ENCODE measurements at regions not wholly inside any gene's neighbourhood (a gene's known extent, or its start where the extent isn't known, plus 50 kb on each side); places are given as distances from the start of the nearest gene placed in this dataset.
A peak's percentile ranks its signal among the peaks of the same experiment; 100 is the strongest.
"Not testable (repeated sequence)": the region's sequence is repeated elsewhere in the genome, so short reads cannot be mapped to it uniquely, and the experiment has no call there.

DNA sequence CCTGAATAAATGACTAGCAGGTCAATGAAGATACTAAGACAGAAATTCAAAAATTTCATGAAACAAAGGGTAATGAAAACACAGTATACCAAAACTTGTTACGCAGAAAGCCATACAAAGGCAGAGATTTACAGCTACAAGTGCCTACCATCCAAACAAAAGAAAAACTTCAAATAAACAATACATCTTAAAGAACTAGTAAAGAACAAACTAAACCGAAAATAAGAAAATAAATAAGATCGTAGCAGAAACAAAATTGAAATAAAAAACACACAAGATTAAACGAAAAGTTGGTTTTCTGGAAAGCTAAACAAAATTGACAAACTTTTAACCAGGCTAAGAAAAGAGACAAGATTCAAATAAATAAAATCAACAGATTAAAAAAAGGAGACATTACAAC is 51.5 kb downstream of the VPREB1 start:
- H3K79me2 ChIP-seq (ENCODE audit: insufficient read depth, low read length); H3K4me3 ChIP-seq (ENCODE audit: insufficient read depth, low read length, poor library complexity, severe bottlenecking); H3K9ac ChIP-seq (ENCODE audit: low read length); H3F3A ChIP-seq (ENCODE audit: insufficient read depth); H3K4me2 ChIP-seq (ENCODE audit: low read depth, low read length, poor library complexity, severe bottlenecking); H4K20me1 ChIP-seq (ENCODE audit: low read depth, low read length); H3K27me3 ChIP-seq (ENCODE audit: low read length); H3K27ac ChIP-seq (ENCODE audit: low read depth, low read length); H3K36me3 ChIP-seq (ENCODE audit: low read length); H3K9me2 ChIP-seq (replicated peaks; ENCODE audit: insufficient read depth, low read length); H3K9me3 ChIP-seq (ENCODE audit: insufficient read depth, low read length); H2AFZ ChIP-seq (ENCODE audit: low read depth, low read length, severe bottlenecking): not testable (repeated sequence)

DNA sequence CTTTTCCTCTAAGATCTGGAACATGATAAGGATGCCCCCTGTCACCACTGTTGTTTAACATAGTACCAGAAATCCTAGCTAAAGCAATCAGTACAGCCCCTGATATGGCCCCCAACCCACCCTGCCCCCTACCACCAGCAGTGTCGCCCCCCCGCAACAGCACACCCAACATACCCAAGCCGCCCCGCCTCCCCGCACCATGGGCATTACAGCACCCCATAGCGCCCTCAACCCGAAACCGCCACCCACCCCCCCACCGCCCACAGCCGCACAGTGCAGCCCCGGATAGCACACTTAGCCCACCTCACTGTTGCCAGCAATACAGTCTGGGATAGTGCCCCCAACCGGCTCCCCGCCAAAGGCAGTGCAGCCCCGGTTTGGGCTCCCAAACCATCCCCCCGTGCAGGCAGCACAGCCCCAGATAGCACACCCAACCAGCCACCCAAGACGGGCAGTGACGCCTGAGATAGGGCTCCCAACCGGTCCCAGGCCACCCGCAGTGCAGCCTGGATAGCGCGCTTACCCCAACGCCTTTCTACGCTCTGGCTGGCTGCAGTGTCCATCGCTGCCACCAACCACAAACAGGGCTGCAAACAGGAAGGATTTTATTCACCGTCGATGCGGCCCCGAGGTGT is 52.7 kb downstream of the VPREB1 start:
- H4K20me1 ChIP-seq (ENCODE audit: low read depth, low read length); H3K79me2 ChIP-seq (ENCODE audit: insufficient read depth, low read length); H3K27me3 ChIP-seq (ENCODE audit: low read length); H3K9me3 ChIP-seq (ENCODE audit: insufficient read depth, low read length); H2AFZ ChIP-seq (ENCODE audit: low read depth, low read length, severe bottlenecking); H3K9me2 ChIP-seq (replicated peaks; ENCODE audit: insufficient read depth, low read length); H3K36me3 ChIP-seq (ENCODE audit: low read length); H3F3A ChIP-seq (ENCODE audit: insufficient read depth): not testable (repeated sequence)
- Histone ChIP-seq H3K4me3 (ENCODE audit: insufficient read depth, low read length, poor library complexity, severe bottlenecking) (peak overlapping the region; percentile 77), H3K4me2 (ENCODE audit: low read depth, low read length, poor library complexity, severe bottlenecking) (peak overlapping the region; percentile 25), H3K27ac (ENCODE audit: low read depth, low read length) (peak overlapping the region; percentile 44; the same call in 1 of the 2 replicates), H3K9ac (ENCODE audit: low read length) (peak overlapping the region; percentile 62)

GRCh38 chr22:22297794-22298653 is 53.4 kb downstream of the VPREB1 start:
- Histone ChIP-seq H3K4me3 (ENCODE audit: insufficient read depth, low read length, poor library complexity, severe bottlenecking) (peak overlapping the region; percentile 77), H3K4me2 (ENCODE audit: low read depth, low read length, poor library complexity, severe bottlenecking) (peak overlapping the region; percentile 40), H3K9ac (ENCODE audit: low read length) (peak overlapping the region; percentile 62), H3K27ac (ENCODE audit: low read depth, low read length) (peak overlapping the region; percentile 44)
- not testable (repeated sequence) for H2AFZ ChIP-seq (ENCODE audit: low read depth, low read length, severe bottlenecking); H3F3A ChIP-seq (ENCODE audit: insufficient read depth); H3K9me2 ChIP-seq (replicated peaks; ENCODE audit: insufficient read depth, low read length); H3K36me3 ChIP-seq (ENCODE audit: low read length); H3K79me2 ChIP-seq (ENCODE audit: insufficient read depth, low read length); H3K9me3 ChIP-seq (ENCODE audit: insufficient read depth, low read length); H3K27me3 ChIP-seq (ENCODE audit: low read length); H4K20me1 ChIP-seq (ENCODE audit: low read depth, low read length)

GRCh38 chr22:22298654-22299009 is 54.0 kb downstream of the VPREB1 start:
- Histone ChIP-seq H3K4me2 (ENCODE audit: low read depth, low read length, poor library complexity, severe bottlenecking) (peak overlapping the region; percentile 40), H3K4me3 (ENCODE audit: insufficient read depth, low read length, poor library complexity, severe bottlenecking) (peak overlapping the region; percentile 48), H3K9ac (ENCODE audit: low read length) (peak overlapping the region; percentile 62)
- H3K36me3 ChIP-seq (ENCODE audit: low read length); H3K27ac ChIP-seq (ENCODE audit: low read depth, low read length); H3K9me2 ChIP-seq (replicated peaks; ENCODE audit: insufficient read depth, low read length); H3K79me2 ChIP-seq (ENCODE audit: insufficient read depth, low read length); H3K9me3 ChIP-seq (ENCODE audit: insufficient read depth, low read length); H2AFZ ChIP-seq (ENCODE audit: low read depth, low read length, severe bottlenecking); H4K20me1 ChIP-seq (ENCODE audit: low read depth, low read length); H3F3A ChIP-seq (ENCODE audit: insufficient read depth); H3K27me3 ChIP-seq (ENCODE audit: low read length): not testable (repeated sequence)

DNA sequence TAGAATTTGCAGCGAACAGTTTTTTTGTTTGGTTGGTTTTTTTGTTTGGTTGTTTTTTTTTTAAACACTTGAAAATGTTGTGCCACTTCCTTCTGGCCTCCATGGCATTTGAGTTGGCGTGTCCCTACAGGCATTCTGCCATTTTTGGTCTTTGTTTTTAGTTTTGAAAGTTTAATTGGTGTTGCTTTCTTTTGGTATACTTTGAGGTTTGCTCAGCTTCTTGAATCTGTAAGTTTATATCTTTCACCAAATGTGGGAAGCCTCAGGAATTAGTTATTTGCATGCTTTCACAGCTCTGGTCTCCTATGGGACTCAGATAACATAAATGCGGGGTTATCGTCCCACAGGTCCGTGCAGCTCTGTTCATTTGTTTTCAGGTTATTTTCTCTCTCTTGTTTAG is 55.9 kb downstream of the VPREB1 start:
- H3K4me3 ChIP-seq (ENCODE audit: insufficient read depth, low read length, poor library complexity, severe bottlenecking); H3K4me2 ChIP-seq (ENCODE audit: low read depth, low read length, poor library complexity, severe bottlenecking); H3F3A ChIP-seq (ENCODE audit: insufficient read depth); H3K27me3 ChIP-seq (ENCODE audit: low read length); H2AFZ ChIP-seq (ENCODE audit: low read depth, low read length, severe bottlenecking); H3K9me2 ChIP-seq (replicated peaks; ENCODE audit: insufficient read depth, low read length); H4K20me1 ChIP-seq (ENCODE audit: low read depth, low read length); H3K9ac ChIP-seq (ENCODE audit: low read length); H3K27ac ChIP-seq (ENCODE audit: low read depth, low read length); H3K9me3 ChIP-seq (ENCODE audit: insufficient read depth, low read length); H3K79me2 ChIP-seq (ENCODE audit: insufficient read depth, low read length); H3K36me3 ChIP-seq (ENCODE audit: low read length): not testable (repeated sequence)

DNA sequence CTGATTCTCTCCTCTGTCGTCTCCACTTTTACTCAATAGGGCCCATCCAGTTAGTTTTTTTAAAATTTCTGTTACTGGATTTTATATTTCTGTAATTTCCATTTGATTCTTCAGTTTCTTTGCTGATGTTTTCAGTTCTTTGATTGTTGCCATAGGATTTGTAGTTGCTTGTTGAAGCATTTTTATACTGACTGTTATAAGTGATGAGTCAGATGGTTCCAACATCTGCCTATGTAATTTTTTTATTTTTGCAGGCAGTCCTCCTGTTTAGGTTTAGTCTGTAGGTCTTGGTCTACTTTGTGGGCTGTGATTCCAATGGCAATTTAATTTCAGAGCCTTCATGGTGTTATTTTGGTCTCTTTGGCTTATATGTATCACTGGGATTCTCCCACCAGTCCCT is 56.4 kb downstream of the VPREB1 start:
- H3K4me2 ChIP-seq (ENCODE audit: low read depth, low read length, poor library complexity, severe bottlenecking); H3K9ac ChIP-seq (ENCODE audit: low read length); H3K9me2 ChIP-seq (replicated peaks; ENCODE audit: insufficient read depth, low read length); H3K36me3 ChIP-seq (ENCODE audit: low read length); H3K9me3 ChIP-seq (ENCODE audit: insufficient read depth, low read length); H2AFZ ChIP-seq (ENCODE audit: low read depth, low read length, severe bottlenecking); H3K4me3 ChIP-seq (ENCODE audit: insufficient read depth, low read length, poor library complexity, severe bottlenecking); H3K27me3 ChIP-seq (ENCODE audit: low read length); H4K20me1 ChIP-seq (ENCODE audit: low read depth, low read length); H3F3A ChIP-seq (ENCODE audit: insufficient read depth); H3K79me2 ChIP-seq (ENCODE audit: insufficient read depth, low read length); H3K27ac ChIP-seq (ENCODE audit: low read depth, low read length): not testable (repeated sequence)
